GM19099 (cell line): ENCODE measurements at regions not wholly inside any gene's neighbourhood (a gene's known extent, or its start where the extent isn't known, plus 50 kb on each side); places are given as distances from the start of the nearest gene placed in this dataset.

Experiments used
- POLR2A ChIP-seq: IDR thresholded peaks from 3 replicates; pipeline ENCODE4 v1.6.1; 2011; ENCODE audit warnings: low read depth; ENCODE audit not compliant: insufficient read length; ENCODE audit errors: extremely low read depth

GRCh38 chr1:59155351-59155750 is 141.5 kb upstream of the FGGY start:
- TF ChIP-seq POLR2A: no peak

DNA sequence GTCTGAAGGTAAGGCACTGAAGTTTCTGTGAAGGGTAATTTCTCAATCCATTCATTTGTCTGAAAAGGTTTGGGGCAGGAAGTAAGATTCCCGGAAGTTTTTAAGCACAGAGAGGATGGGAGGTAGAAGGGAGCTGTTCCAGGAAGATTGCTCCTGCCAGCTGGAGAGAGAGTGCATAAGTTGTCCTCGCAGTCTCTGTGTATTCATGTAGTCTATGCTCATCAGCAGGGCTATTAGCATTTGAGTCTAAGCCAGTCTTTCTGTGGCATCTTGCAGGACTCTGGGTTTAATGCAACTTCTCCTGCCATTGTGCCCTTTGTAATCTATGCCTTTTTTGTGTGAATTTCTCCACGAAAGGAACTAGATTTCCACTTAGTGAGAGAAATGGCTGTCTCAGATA is 140.8 kb upstream of the FGGY start:
- TF ChIP-seq POLR2A: no peak

DNA sequence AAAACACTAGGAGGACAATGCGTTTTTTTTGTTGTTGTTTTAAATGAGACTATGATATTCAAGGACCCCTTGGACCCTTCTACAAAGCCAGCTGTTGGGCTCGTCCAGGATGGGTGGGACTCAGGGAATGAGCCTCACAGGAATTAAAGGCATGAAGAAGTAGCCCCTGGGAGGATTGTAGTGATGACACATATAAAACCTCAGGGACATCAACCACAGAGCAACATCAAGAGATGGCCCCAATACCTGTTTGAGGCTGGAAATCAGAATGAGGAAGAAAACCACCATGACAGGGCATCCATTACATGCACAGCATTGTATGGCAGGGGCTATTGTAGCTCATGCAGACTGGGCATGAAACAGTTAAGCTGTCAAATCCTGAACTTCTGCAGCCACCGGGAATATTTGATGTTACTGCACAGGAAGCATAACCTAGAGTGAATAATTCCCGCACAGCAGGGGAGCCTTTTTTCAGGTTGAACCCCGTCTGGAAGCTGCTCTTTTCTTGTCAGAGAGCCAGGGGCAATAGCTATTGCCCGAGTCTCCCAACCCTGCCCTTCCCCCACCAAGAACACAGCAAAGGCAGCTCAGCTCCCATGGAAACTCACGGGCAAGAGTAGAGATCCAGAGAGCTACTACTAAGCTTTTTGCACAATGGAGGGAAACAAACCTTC is 140.2 kb upstream of the FGGY start:
- no peak for TF ChIP-seq POLR2A

DNA sequence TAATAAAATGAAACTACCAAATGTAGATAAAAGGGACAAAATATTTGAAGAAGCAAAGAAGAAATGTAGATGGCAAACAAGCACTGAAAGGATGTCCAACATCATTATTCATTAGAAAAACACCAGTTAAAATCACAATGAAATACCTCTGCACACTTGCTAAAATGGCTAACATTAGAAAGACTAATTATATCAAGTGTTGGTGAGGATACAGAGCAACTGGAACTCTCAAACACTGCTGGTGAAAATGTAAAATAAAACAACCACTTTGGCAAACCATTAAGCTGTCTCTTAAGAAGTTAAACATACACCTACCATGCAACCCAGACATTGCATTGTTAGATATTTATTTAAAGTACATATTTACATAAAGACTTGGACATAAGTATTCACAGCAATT is 138.6 kb upstream of the FGGY start:
- TF ChIP-seq POLR2A: no peak

- no peak for TF ChIP-seq POLR2A
These were observed 137.2 kb upstream of the FGGY start for GRCh38 chr1:59159557-59160203.

- no peak for TF ChIP-seq POLR2A
These were observed 135.8 kb upstream of the FGGY start for GRCh38 chr1:59161136-59161535.

DNA sequence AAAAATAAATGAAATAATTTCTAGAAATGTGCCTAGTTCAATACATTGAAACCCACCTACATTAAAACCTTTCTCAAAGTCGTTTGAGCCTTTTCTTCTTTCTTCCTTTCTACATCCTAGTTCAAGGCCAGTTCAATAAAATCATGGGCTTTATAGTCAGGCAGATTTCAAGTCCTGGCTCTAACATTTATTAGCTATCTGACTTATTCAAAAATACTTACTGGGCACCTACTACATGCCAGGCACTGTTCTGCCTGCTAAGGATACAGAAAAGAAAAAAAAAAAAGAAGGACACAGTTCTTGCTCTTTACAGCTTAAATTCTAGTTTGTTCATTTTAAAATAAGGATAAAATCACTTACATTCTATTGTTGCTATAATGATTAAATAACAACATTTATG is 134.2 kb upstream of the FGGY start:
- no peak for TF ChIP-seq POLR2A

GRCh38 chr1:59163268-59164092 is 133.4 kb upstream of the FGGY start:
- no peak for TF ChIP-seq POLR2A

- TF ChIP-seq POLR2A: no peak
These were observed 132.5 kb upstream of the FGGY start for GRCh38 chr1:59164371-59164770.

- TF ChIP-seq POLR2A: no peak
These were observed 131.5 kb upstream of the FGGY start for GRCh38 chr1:59165353-59165752.

GRCh38 chr1:59169703-59170102 is 127.2 kb upstream of the FGGY start:
- TF ChIP-seq POLR2A: no peak

DNA sequence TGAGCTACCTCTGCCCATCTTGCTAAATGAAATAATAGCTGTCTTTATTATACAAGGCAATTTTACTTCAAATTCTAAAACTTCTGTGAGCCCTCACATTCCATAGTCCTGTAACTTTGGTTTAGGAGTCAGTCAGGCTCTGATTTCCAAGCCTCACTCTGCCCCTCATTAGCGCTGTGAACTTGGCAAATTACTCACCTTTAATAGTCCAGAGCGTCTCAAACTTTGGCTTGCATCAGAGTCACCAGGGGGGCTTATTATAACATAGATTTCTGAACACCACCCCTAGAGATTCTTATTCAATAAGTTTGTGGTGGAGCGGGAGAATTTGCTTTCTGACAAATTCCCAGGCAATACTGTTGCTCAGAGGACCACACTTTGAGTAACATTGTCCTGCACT is 126.2 kb upstream of the FGGY start:
- no peak for TF ChIP-seq POLR2A

DNA sequence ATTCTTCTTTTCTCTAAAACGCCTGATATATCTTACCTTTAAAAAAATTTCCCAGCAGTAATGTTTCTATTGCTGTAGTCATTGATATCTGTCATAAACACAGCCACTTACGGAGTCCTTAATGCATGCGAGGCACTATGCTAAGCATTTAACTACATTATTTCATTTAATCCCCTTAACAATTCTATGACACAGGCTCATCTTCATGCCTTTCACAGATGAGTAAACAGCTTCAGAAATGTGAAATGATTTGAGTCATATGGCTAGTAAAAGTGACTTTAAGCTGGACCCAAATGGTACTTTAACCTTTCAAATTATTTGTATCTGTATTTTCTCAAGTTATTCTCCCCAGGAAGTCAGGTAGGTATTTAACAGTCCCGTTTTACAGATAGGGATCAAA is 125.1 kb upstream of the FGGY start:
- TF ChIP-seq POLR2A: no peak

GRCh38 chr1:59172693-59173092 is 124.2 kb upstream of the FGGY start:
- no peak for TF ChIP-seq POLR2A

- no peak for TF ChIP-seq POLR2A
These were observed 123.2 kb upstream of the FGGY start for GRCh38 chr1:59173721-59174120.

DNA sequence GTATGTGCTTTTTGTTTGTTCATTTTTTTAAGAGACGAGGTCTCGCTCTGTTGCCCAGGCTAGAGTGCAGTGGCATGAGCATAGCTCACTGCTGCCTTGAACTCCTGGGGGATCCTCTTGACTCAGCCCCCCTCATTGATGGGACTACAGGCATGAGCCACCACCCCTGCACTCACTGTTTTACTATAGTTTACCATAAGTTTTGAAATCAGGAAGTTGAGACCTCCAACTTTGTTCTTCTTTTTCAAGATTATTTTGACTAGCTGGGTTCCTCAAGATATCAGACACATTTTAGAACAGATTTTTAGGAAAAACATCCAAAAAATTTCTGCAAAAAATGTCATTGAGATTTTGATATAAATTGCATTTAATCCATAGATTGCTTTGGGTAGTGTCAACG is 120.4 kb upstream of the FGGY start:
- no peak for TF ChIP-seq POLR2A
